ENCODE measurements at regions not wholly inside any gene's neighbourhood (a gene's known extent, or its start where the extent isn't known, plus 50 kb on each side); places are given as distances from the start of the nearest gene placed in this dataset.

DNA sequence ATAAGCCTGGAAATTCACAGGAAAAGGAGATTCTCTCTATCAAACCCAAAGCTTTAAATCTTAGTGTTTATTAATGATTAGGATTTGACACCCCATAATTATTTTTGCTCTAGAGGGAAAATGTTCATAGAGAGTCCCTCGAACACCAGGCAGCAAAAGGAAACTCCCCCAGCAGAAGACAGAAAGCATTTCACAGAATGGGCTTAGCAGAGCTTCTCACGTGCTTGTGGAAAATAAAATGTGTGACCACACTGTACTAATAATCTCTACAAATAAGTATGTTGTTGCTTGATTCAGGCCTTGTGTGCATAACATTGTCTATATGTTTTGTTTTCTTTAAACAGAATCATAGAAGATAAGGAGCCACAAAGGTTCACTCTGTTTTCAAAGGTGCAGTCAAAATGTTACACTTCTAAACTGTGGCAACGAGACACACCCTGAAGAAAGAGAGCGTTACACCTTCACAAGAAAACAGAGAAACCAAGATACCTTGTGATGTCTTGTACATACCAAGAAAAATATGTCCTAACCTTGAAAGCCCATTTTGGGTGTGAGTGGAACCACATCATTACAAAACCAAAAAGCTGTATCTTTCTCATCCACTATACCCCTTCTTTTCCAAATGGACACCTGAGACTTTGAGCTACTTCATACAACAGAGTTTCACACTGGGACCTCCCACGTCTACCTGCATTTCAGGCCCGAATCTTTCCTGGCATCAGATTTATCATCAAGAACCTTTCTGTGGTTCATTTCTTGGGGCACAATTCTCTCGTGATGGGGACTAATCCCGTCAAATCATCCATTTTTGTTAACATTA is 282.5 kb downstream of the ETS1 start:
- Histone ChIP-seq H3K27me3 (ENCODE audit: insufficient read depth) (no peaks in the 10 kb centered on the region), H3K79me2 (replicated peaks; ENCODE audit: insufficient read depth) (no peaks in the 10 kb centered on the region), H3K9me2 (ENCODE audit: insufficient read depth) (no peaks in the 10 kb centered on the region), H3K27ac (ENCODE audit: low read depth) (no peak overlapping the region), H3K4me2 (no peak overlapping the region), H3F3A (replicated peaks; ENCODE audit: low read depth) (no peaks in the 10 kb centered on the region), H4K20me1 (replicated peaks; ENCODE audit: insufficient read depth) (no peaks in the 10 kb centered on the region), H3K4me3 (no peak overlapping the region), H3K4me1 (ENCODE audit: insufficient read depth) (no peaks in the 10 kb centered on the region), H3K36me3 (ENCODE audit: insufficient read depth) (no peaks in the 10 kb centered on the region), H2AFZ (no peak overlapping the region)
- H3K27ac Mint-ChIP-seq = no peak overlapping the region
- no peaks in the 10 kb centered on the region for H3K36me3 Mint-ChIP-seq (ENCODE audit: low read depth)
- TF ChIP-seq CREB1 (CRISPR knock-in tag; IDR thresholded peaks at IDR 0.05; ENCODE audit: low read depth) (no peak), EZH2phosphoT487 (IDR thresholded peaks at IDR 0.05; ENCODE audit: unreplicated experiment) (no peak), STAT1 (IDR thresholded peaks at IDR 0.05; ENCODE audit: unreplicated experiment) (no peak), JUNB (IDR thresholded peaks at IDR 0.05; ENCODE audit: unreplicated experiment) (no peak)
- TF ChIP-seq, protein P1, sequence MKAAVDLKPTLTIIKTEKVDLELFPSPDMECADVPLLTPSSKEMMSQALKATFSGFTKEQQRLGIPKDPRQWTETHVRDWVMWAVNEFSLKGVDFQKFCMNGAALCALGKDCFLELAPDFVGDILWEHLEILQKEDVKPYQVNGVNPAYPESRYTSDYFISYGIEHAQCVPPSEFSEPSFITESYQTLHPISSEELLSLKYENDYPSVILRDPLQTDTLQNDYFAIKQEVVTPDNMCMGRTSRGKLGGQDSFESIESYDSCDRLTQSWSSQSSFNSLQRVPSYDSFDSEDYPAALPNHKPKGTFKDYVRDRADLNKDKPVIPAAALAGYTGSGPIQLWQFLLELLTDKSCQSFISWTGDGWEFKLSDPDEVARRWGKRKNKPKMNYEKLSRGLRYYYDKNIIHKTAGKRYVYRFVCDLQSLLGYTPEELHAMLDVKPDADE (IDR thresholded peaks at IDR 0.05) = no peak
- TF ChIP-seq, protein P2, sequence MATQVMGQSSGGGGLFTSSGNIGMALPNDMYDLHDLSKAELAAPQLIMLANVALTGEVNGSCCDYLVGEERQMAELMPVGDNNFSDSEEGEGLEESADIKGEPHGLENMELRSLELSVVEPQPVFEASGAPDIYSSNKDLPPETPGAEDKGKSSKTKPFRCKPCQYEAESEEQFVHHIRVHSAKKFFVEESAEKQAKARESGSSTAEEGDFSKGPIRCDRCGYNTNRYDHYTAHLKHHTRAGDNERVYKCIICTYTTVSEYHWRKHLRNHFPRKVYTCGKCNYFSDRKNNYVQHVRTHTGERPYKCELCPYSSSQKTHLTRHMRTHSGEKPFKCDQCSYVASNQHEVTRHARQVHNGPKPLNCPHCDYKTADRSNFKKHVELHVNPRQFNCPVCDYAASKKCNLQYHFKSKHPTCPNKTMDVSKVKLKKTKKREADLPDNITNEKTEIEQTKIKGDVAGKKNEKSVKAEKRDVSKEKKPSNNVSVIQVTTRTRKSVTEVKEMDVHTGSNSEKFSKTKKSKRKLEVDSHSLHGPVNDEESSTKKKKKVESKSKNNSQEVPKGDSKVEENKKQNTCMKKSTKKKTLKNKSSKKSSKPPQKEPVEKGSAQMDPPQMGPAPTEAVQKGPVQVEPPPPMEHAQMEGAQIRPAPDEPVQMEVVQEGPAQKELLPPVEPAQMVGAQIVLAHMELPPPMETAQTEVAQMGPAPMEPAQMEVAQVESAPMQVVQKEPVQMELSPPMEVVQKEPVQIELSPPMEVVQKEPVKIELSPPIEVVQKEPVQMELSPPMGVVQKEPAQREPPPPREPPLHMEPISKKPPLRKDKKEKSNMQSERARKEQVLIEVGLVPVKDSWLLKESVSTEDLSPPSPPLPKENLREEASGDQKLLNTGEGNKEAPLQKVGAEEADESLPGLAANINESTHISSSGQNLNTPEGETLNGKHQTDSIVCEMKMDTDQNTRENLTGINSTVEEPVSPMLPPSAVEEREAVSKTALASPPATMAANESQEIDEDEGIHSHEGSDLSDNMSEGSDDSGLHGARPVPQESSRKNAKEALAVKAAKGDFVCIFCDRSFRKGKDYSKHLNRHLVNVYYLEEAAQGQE (IDR thresholded peaks at IDR 0.05; ENCODE audit: unreplicated experiment) = no peak
- ATAC-seq (no peak), DNase-seq (ENCODE audit: low spot score) (no peak)
- peaks cover 5% of the 10 kb centered on the region; the same call in 2 of the 3 replicates for H3K4me1 Mint-ChIP-seq
- peaks cover 2% of the 10 kb centered on the region; the same call in 2 of the 3 replicates for H3K9me3 Mint-ChIP-seq
- H3K27me3 Mint-ChIP-seq (ENCODE audit: insufficient read depth, low read depth, poor library complexity) = no peaks in the 10 kb centered on the region
- H3K4me3 Mint-ChIP-seq = no peak overlapping the region

DNA sequence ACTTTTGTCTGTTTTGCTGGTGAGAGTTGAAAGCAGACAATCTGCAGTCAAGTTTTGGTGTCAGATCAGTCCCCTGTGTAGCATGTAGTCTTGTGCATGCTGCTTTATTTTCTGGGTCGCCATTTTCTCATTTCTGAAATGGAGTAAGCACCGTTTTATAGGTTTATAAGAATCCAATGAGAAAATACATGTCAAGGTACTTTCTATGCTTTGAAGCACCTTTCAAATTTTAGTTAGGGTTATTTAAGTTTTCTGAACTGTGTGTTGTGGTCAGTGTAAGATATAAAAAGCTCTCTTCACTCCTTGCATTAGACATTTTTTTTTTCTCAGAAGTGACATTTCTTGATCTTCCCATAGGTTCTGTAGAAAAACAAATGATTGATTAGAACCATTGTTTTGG is 283.2 kb downstream of the ETS1 start:
- TF ChIP-seq, protein P1 (IDR thresholded peaks at IDR 0.05) = no peak
- no peak for TF ChIP-seq STAT1 (IDR thresholded peaks at IDR 0.05; ENCODE audit: unreplicated experiment)
- no peak for ATAC-seq
- H3K9me3 Mint-ChIP-seq = peaks cover 2% of the 10 kb centered on the region; the same call in 2 of the 3 replicates
- H3K27me3 ChIP-seq (ENCODE audit: insufficient read depth) = no peaks in the 10 kb centered on the region
- no peak overlapping the region for H3K4me3 Mint-ChIP-seq
- H3F3A ChIP-seq (replicated peaks; ENCODE audit: low read depth) = no peaks in the 10 kb centered on the region
- H3K79me2 ChIP-seq (replicated peaks; ENCODE audit: insufficient read depth) = no peaks in the 10 kb centered on the region
- peaks cover 5% of the 10 kb centered on the region; the same call in 2 of the 3 replicates for H3K4me1 Mint-ChIP-seq
- no peak for DNase-seq (ENCODE audit: low spot score)
- H3K4me3 ChIP-seq = no peak overlapping the region
- H3K4me1 ChIP-seq (ENCODE audit: insufficient read depth) = no peaks in the 10 kb centered on the region
- no peaks in the 10 kb centered on the region for H3K36me3 Mint-ChIP-seq (ENCODE audit: low read depth)
- no peaks in the 10 kb centered on the region for H3K9me2 ChIP-seq (ENCODE audit: insufficient read depth)
- no peaks in the 10 kb centered on the region for H3K27me3 Mint-ChIP-seq (ENCODE audit: insufficient read depth, low read depth, poor library complexity)
- H3K36me3 ChIP-seq (ENCODE audit: insufficient read depth) = no peaks in the 10 kb centered on the region
- no peak overlapping the region for H3K27ac ChIP-seq (ENCODE audit: low read depth)
- no peak overlapping the region for H3K27ac Mint-ChIP-seq
- H4K20me1 ChIP-seq (replicated peaks; ENCODE audit: insufficient read depth) = no peaks in the 10 kb centered on the region
- H3K4me2 ChIP-seq = no peak overlapping the region
- H2AFZ ChIP-seq = no peak overlapping the region

All from GM23338 (cell line).